Stimulated activated CD8-positive, alpha-beta memory T cell treated with anti-CD3 and anti-CD28 coated beads, Interleukin-4, amount 100 ng/mL, for 24 hours (primary cell): ENCODE measurements at regions not wholly inside any gene's neighbourhood (a gene's known extent, or its start where the extent isn't known, plus 50 kb on each side); places are given as distances from the start of the nearest gene placed in this dataset.

Experiments used
- DNase-seq: peaks from one replicate; pipeline ENCODE4 v3.0.0-alpha.2; 2020; ENCODE audit warnings: low read depth

DNA sequence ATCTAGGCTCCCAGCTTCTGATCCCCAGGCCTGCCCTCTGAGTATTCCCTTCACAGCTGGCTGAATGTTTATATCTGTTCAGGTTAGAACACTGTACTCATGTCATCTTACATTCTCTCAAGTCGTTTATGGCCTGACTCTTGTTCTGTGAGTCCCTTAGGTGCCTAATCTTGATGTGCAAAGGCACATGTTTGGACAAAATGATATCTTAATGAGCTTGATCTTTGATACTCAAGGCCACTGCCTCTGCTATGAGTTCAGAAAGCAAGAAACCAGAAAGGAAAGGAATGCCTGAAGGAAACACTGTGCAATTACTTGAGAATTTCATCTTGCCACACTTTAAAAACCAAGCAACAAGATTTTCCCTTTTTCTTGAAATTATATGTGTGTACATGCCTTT is 391.8 kb upstream of the ZNF608 start:
- no peak for DNase-seq

DNA sequence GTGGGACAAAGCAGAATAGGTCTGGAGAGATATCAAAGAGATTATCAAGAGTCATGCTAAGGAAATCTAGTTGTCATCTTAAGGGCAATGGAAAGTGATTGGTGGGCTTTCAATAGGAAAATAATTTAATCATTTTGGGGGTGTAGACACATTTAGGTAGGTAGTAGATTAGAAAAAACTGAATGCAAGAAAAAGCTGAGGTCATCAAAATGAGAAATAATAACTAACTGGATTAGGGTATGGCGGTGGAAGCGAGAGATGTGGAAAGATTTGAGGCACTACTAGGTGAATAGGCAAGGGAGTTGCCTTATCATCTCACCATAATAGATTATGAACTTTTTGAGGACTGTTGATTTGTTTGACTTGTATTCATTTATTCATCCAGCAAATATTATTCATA is 393.2 kb upstream of the ZNF608 start:
- DNase-seq = no peak

DNA sequence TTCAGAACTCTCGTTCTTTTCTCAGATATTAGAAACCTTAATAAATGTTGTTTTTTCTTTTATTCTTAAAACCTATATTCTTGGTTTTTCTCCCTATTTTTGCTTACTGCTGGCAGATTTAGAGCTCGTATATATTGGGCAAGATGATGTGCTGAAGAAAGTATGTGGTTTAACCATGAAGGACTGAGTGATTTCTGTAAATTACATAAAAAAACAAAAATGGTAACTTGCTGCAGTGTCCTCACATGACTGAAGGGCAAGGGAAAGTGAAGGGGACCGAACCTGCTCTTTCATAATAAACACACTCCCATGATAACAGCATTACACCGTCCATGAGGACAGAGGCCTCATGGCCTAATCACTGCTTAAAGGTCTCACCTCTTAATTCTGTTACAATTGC is 393.8 kb upstream of the ZNF608 start:
- no peak for DNase-seq

DNA sequence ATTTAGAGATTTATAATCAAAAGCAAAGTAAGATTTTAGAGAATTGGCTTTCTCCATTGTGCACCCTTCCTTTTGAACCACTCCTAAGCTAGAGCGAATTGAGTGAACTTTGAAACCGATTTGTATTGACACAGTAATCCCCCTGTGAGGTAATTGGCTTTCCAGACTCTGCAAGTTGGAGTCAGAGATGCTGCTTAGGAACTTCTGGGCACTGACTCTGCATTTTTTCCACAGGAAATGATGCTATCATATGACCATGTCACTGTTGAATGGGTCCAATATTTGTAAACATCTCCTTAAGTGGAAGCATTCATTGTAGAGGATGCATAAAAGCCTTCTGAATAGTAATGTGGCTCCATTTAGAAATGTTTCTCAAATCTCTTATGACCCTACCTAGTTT is 394.4 kb upstream of the ZNF608 start:
- no peak for DNase-seq

DNA sequence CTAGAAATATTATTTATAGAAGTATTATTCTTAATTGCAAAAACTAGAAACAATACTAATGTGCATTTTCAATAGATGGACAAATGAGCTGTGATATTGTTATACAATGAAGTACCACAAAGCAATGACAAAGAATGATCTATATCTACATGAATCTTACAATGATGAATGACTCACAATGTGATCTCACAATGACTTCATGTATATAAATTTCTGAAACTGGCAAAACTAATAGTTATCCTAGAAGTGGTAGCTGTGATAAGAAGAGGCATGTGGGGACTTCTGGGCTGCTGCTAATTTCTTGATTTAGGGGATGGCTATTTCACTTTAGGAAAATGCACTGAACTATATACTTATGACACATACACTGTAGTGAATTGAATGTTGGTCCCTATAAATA is 396.0 kb upstream of the ZNF608 start:
- DNase-seq = no peak

DNA sequence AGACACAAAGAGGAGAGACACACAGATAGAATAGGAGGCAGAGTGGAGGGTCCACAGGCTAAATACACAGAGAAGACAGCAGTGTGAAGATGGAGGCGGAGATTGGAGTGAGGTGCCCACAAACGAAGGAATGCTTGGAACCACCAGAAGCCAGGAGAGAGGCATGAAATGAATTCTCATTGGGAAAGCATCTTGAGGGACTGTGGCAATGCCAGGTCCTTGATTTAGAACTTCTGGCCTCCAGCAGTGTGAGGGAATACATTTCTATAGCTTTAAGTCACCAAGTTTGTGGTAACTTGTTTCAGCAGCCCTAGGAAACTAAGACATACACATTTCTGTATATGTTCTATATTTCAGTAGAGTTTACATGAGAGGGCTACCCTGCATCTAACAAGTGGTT is 396.6 kb upstream of the ZNF608 start:
- DNase-seq = no peak

DNA sequence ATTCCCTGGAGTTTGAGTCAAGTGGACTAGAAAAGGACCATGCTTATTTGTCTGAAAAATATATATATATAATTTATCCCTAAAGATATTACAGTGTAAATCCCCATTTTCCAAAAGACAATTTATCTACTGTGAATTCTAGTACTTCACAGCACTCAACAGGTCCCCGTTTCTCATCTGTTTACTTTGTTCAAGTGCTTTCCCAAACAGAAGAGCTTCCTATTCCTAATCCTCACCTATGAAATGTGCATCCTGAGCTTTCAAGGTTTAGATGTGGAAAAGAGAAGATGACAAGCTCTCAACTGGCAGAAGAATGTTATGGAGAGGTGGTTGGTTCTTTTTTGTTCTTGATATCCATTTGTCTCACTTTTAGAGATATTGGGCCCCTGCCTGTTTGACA is 401.6 kb upstream of the ZNF608 start:
- no peak for DNase-seq

DNA sequence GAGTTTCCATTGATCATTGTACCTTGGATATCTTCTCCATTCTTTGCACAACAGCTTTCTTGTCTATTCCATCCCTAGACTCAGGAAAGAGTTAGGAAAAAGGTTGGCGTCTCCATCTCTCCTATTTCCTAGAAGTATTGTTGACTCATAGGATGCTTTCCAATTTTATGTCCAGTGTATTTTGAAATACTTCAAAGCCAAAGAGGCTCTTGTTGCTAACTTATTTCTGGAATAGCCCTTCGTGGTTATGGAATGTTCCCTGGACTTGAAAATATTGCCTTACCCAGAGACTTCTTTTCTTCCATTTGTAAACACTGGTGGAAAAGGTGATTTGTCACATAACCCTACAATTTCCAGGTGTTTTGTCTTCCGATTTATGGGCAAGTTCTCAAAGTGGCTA is 402.3 kb upstream of the ZNF608 start:
- DNase-seq = no peak

DNA sequence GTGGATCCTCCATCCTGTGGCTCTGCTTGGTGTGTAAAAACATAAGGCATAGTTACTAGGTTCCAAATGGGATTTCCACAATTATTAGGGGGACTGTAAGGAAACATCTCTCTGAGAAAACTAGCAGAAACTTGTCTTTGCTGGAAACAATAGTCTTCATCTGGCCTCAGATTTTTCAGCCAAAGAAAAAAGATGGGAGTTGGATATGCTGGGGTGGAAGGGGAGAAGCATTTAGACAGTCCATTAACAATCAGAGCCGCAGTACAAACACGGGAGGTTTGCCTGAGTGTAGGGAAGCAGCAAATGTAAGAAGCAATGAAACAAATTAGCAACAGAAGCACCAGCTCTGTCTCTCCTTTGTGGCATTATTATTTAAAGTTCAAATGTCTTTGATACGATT is 402.7 kb upstream of the ZNF608 start:
- no peak for DNase-seq

DNA sequence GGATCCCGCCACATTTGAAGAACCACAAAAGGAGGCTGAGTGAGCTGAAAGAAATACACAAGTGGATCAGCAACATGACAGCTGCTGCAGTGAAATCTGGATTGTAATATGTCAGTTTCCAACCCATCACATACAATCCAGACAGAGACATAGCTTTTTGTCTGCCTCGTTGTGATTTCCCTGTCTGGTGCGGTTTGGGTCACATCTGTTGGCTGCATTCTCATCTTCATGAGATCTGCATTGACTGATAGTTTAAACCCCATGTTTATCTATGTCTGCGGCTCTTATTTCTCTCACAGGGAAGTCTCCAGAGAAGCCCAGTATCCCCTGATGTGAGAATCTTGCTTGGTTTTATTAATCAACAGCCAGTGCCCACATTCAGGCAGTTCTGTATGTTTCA is 403.1 kb upstream of the ZNF608 start:
- DNase-seq = no peak

DNA sequence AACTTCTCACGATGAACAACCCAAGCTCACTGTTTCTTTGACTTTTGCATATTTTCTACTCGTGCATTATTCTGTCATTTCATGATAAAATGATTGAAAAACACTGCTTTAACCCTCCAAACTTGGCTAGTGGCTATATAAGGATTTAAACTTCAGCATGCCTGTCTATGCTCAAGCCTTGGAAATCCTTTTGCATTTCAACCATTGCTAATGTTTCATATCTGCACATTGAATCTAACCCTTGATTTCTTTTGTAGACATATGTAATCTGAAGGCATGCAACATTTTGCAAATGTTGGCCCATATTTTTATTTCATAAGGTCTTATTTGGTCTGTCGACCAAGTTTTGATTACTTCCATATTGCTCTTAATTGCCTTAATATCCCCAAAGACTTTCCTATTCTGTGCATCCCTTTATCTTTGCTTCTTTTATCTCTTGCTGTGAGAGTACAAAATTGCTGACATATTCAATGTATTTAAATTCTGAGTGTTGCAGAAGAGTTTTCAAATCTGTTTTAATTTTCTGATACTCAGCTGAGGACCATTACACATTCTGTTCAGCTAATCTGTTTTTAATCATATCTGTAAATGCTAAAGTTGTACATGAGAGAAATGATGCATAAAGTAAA is 403.7 kb upstream of the ZNF608 start:
- DNase-seq = no peak

DNA sequence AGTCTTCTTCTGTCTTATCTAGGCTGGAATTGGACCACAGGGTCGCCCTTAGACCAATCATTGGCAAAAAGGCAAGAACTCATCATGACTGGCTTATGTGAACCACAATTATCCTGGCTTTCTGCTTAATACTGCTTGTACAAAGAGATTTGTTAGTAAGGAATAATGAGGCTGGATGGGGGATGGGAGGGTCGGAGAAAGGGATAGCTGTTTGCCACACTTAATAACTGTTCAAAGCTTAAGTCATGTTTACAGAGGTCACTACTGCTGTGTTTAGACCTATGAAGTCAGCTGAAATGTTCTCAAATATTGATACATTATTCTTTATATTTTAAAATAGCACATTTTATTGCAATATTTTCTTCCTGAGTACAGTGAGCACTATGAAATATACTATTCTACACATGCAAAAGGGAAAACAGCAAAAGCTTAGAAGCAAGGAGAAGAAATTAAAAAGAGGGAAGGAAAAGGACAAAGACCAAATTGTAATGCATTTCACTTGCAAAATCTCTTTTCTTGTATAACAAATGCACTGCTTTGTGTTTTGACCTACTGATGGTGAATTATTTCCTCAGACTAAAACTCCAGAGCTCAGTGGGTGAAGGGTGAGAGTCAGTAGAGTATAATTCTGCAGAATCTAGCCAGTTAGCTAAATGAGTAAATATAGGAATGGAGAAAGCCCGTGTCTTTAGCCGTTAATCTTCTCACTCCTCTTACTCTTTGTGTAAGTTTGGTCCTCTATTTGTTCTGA is 404.9 kb upstream of the ZNF608 start:
- no peak for DNase-seq

DNA sequence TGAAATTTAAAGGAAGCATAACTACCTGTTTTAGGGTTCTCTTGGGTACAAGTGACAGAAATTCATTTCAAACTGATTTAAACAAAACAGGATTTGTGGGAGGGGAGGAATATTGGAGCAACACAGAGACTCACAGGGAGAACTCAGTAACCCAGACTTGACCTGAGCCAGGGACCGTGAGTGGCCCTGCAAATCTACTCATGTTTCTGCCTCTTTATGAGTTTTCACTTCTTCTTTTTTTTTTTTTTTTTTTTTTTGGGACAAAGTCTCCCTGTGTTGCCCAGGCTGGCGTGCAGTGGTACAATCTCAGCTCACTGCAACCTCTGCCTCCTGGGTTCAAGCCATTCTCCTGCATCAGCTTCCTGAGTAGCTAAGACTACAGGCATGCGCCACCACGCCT is 405.6 kb upstream of the ZNF608 start:
- DNase-seq = no peak

DNA sequence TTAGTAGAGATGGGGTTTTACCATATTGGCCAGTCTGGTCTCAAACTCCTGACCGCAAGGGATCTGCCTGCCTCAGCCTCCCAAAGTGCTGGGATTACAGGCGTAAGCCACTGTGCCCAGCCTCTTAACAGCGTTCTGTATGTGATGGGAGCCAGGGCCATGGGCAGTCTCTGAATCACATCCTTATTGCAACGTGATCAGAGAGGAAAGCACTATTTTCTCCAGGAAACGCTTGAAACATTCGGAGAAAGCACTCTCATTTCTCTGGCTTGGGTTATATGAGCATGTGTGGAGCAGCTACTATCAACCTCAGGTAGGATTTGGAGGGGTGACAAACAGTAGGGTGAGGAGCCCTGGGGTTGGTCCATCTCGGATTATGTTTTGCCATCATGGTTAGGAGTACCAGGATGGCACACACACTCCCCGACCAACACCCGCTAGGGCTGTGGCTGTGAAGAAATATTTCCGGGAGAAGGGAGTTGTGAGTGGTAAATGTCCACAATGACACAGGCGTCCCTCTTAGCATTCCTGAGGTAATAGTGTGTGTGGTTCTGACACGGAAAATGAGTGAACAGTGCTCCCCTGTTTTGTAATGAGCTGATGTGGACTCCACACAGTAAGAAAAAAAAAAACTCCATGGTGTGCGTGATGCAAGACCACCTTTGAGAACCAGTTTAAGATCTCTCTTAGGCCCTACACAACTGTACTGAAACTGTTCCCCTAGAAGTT is 406.2 kb upstream of the ZNF608 start:
- no peak for DNase-seq

DNA sequence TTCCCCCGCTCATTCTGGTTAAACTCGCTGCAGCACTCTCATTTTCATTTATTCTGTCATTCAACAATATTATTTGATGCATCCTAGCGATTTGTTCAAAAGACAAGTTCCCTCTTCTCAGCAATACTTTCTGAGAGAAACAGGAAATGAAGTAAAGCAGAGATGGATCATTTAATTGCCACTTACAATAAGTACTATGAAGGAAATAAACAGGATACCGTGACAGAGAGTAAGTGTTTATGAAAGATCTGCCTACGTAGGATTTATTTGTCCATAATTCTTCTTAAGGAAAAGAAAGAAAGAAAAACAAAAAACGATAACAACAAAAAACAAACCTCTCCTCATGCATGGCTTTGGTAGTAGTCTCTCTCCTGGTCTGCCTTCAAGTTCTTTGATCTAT is 406.8 kb upstream of the ZNF608 start:
- no peak for DNase-seq

DNA sequence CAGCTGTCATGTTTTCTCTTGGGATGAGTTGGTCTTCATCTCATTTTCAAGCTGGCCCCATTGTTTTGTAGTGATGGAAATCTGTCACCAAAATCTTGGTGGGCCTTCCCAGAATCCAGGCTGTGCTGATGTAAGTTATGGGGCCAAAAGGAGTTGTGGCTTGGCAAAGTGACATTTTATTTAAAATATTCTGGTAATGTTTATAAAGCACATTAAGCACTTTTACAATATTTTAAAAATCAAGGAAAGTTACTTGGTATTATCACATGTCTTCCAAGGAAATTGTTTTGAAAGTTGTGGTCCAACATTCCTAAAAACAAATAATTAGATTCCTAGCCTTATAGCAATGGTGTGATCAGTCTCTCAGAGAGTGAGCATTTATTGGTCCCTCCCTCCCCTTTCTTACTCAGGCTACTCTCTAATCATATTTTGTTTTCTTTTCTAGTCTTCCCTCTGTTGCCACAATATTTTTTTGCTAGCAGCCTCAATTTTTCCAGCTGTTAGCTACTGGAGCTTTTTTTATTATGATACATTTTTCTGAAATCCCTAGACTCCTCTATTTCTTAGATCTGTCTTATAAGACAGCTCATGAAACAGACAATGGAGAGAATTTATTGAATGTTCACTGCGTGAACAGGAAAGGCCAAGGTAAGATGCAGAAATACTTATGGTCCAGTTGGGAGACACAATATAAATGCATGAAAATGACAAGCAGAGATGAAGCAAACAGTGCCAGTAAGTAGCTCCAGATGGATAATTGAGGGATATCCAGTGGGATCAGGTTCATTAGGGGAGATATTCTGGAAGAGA is 408.1 kb upstream of the ZNF608 start:
- DNase-seq = no peak

DNA sequence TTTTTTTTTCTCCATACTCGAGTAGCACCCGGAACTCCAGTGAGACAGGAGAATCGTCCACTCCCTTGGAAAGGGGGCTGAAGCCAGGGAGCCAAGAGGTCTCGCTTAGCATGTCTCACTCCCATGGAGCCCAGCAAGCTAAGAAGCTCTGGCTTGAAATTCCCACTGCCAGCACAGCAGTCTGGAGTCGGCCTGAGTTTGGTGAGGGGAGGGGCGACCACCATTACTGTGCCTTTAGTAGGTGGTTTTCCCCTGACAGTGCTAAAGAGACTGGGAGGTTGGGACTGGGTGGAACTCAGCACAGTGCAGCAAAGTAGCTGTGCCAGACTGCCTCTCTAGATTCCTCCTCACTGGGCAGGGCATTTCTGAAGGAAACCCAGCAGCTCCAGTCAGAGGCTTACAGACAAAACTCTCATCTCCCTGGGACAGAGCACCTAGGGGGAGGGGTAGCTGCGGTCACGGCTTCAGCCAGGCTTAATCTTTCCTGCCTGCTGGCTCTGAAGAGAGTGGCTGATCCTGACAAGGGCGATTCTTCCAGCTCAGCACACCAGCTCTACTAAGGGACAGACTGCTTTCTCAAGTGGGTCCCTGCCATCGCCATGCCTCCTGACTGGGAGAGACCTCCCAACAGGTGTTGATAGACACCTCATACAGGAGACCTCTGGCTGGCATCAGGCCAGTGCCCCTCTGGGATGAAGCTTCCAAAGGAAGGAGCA is 414.5 kb upstream of the ZNF608 start:
- no peak for DNase-seq

DNA sequence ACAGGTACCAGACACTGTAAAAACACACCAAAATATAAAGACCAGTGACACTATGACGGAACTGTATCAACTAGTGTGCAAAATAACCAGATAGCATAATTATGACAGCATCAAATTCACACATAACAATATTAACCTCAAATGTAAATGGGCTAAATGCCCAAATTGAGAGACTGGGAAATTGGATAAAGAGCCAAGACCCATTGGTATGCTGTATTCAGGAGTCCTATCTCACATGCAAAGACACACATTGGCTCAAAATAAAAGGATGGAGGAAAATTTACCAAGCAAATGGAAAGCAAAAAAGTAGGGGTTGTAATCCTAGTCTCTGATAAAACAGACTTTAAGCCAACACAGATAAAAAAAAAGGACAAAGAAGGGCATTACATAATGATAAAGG is 416.3 kb upstream of the ZNF608 start:
- no peak for DNase-seq

DNA sequence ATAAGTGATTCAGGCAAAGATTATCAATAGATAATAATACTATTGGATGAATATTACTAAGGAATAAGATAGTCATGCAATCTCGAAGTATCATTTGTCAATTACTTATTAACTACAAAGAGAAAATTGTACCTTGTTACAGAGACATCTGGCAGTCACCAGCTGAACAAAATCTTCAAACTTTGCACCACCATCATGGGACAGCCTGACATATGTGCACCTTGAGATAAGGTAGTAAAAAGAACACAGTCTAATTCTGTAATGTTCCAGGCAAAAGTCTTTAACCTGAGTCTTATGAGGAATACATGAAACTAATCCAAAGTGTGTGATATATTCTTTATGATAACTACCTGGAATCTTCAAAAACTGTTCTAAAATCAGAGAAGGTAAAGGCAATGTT is 423.0 kb upstream of the ZNF608 start:
- no peak for DNase-seq

DNA sequence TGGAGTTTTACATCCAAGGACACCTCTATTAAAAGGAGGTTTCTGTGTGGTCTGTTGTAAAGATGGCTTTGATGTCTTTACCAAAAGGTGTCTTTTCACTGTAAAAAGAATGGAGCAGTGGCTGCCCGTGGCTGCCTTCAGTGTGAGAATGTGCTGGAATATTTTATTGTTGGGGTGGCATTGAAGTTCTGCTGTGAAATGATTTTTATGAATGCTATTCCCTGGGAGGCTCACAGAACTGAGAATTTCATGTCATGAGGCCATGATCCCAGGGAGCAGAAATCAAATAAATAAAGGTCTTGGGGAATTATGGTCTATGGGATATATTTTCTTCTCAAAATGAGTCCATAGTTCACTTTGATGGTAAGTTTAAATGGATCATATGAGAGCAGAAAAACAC is 425.2 kb upstream of the ZNF608 start:
- DNase-seq = no peak

DNA sequence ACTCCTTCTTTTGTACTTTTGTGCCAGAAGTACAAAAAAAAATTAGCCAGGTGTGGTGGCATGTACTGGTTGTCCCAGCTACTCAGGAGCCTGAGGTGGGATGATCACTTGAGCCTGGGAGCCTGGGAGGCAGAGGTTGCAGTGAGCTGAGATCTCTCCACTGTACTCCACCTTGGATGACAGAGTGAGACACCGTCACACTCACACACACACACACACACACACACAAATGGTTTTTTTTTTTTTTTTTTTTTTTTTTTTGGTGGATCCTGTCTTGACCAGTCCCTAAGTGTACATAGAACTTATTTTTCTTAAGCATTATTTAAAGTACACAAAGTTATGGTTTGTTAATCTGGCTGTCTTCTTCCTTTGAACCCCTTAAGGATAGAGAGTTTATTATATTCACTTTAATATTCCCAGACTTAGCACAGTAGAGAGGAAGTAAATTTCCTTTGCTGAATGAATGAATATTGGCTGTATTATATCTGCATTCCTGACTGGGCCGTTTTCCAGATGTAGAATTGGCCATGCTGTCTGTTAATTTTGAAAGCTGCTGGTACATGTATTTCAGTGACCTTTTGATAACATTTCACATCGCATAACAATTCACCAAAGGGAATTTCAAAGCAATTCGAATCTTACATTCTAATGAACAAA is 429.0 kb upstream of the ZNF608 start:
- no peak for DNase-seq

DNA sequence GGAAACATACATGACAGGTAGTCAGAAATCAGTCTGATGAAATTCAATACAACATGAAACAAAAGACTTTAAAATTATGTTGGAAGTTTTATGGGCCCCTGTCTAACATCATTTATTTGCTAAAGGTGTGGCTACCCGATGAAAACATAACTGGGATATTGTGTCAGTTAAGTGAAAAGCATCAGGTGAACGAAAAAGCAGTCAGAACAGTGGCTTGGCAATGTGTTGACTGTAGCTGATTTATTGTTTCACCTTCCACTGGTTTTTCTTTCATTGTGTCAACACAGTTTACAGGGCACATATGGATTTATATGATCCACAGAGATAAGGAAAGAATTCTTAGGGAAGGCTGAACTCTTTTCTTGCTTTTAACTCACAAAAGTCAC is 429.6 kb upstream of the ZNF608 start:
- DNase-seq = no peak
